A549 (cell line): ENCODE measurements at regions not wholly inside any gene's neighbourhood (a gene's known extent, or its start where the extent isn't known, plus 50 kb on each side); places are given as distances from the start of the nearest gene placed in this dataset.

ENCODE experiments used
- CBX2 ChIP-seq: fragments of 200-600 bp; sonication (generic); IDR thresholded peaks from 2 replicates; pipeline ENCODE4 v1.6.1; 2016; ENCODE audit warnings: low read depth, mild to moderate bottlenecking, borderline replicate concordance
- MAX ChIP-seq: IDR thresholded peaks from 2 replicates; pipeline ENCODE4 v1.6.1; 2012
- POLR2A ChIP-seq: IDR thresholded peaks from 2 replicates; pipeline ENCODE4 v1.6.1; 2012; ENCODE audit warnings: mild to moderate bottlenecking, low read length
- ZFP36 ChIP-seq: fragments of 450-650 bp; IDR thresholded peaks from 2 replicates; pipeline ENCODE4 v1.6.1; 2014; ENCODE audit warnings: borderline replicate concordance; ENCODE audit not compliant: partially characterized antibody

GRCh38 chr11:131178020-131178419 is 192.4 kb upstream of the NTM start:
- TF ChIP-seq MAX (no peak), CBX2 (no peak), ZFP36 (no peak), POLR2A (no peak)
